HUES6 (cell line): ENCODE measurements at regions not wholly inside any gene's neighbourhood (a gene's known extent, or its start where the extent isn't known, plus 50 kb on each side); places are given as distances from the start of the nearest gene placed in this dataset.

Experiments
- H3K27ac ChIP-seq: 2 replicates; pipeline ENCODE4 v1.7.0; 2013; ENCODE audit warnings: low read depth, mild to moderate bottlenecking, low read length, inconsistent platforms
- H3K27me3 ChIP-seq: 2 replicates; pipeline ENCODE4 v1.6.1; 2013; ENCODE audit warnings: low read length; ENCODE audit not compliant: control insufficient read depth, insufficient read depth
- H3K36me3 ChIP-seq: 2 replicates; pipeline ENCODE4 v1.6.1; 2013; ENCODE audit warnings: low read length; ENCODE audit not compliant: control insufficient read depth, insufficient read depth
- H3K4me1 ChIP-seq: 2 replicates; pipeline ENCODE4 v1.6.1; 2013; ENCODE audit warnings: low read length; ENCODE audit not compliant: control insufficient read depth, insufficient read depth
- H3K4me3 ChIP-seq: 2 replicates; pipeline ENCODE4 v1.5.1; 2013; ENCODE audit warnings: low read depth, low read length
- H3K9ac ChIP-seq: one replicate; pipeline ENCODE4 v1.6.1; 2013; ENCODE audit warnings: mild to moderate bottlenecking, low read length
- H3K9me3 ChIP-seq: 2 replicates; pipeline ENCODE4 v1.6.1; 2013; ENCODE audit warnings: low read depth, low read length; ENCODE audit not compliant: control insufficient read depth, insufficient read depth

- H3K27ac ChIP-seq: no peak overlapping the region
- no peaks in the 10 kb centered on the region for H3K27me3 ChIP-seq
- no peaks in the 10 kb centered on the region for H3K36me3 ChIP-seq
- no peak overlapping the region for H3K4me3 ChIP-seq
- no peaks in the 10 kb centered on the region for H3K9me3 ChIP-seq
- no peaks in the 10 kb centered on the region for H3K4me1 ChIP-seq
- no peak overlapping the region for H3K9ac ChIP-seq
Observed at GRCh38 chr1:87753366-87753765, 424.7 kb downstream of the LMO4 start.

DNA sequence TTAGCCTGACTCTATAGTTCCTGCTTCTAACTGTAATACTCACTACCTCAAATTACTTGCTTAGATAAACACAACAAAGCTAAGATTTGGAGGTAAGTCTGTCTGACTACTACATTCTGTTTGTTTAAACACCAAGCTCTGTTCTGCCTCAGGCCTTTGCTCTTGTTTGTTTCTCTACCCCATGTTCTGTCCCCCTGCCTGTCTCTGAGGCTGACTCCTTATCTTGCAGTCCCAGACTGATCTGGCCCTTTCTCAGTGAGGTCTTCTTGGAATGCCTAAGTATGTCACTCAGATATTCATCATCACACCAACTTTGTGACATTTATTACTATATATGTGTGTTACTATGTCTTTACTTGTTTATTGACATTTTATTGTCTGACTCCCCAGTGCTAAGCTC is 425.5 kb downstream of the LMO4 start:
- Histone ChIP-seq H3K9ac (no peak overlapping the region), H3K9me3 (no peaks in the 10 kb centered on the region), H3K27ac (no peak overlapping the region), H3K27me3 (no peaks in the 10 kb centered on the region), H3K4me3 (no peak overlapping the region), H3K36me3 (no peaks in the 10 kb centered on the region), H3K4me1 (no peaks in the 10 kb centered on the region)

- Histone ChIP-seq H3K9me3 (no peaks in the 10 kb centered on the region), H3K36me3 (no peaks in the 10 kb centered on the region), H3K27ac (no peak overlapping the region), H3K4me3 (no peak overlapping the region), H3K4me1 (no peaks in the 10 kb centered on the region), H3K27me3 (no peaks in the 10 kb centered on the region), H3K9ac (no peak overlapping the region)
Observed at GRCh38 chr1:87757676-87758075, 429.0 kb downstream of the LMO4 start.

DNA sequence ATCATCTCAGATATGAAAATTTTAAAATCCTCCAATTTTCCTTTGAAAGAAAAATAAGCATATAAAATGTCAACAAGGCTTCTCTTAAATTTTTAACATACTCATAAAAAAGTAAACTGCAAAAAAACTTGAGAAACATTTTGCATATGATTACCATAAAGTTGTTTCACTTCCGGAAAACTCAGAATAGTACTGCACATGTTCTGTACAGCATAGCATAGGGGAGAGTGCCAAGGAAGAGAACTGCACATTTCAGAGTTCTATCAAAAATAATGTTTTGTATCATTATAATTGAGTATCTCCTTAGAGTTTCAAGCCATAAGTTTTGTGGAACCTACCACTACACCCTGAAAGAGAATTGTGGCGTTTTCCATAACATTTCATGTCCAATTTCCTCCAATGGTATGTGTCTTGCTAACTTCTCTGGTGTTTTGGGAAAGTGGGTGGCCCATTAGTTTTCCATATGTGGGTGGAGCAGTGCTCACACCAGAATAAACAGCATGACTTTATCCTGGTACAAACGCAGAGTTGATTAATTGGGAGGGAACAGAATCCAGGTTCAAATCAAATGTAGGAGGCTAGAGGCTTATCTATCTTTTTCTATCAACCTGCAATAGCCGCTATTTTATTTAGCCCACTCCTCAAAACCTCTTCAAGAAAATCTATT is 430.9 kb downstream of the LMO4 start:
- no peaks in the 10 kb centered on the region for H3K4me1 ChIP-seq
- H3K27ac ChIP-seq: no peak overlapping the region
- no peaks in the 10 kb centered on the region for H3K36me3 ChIP-seq
- H3K27me3 ChIP-seq: no peaks in the 10 kb centered on the region
- no peaks in the 10 kb centered on the region for H3K9me3 ChIP-seq
- no peak overlapping the region for H3K9ac ChIP-seq
- H3K4me3 ChIP-seq: no peak overlapping the region

DNA sequence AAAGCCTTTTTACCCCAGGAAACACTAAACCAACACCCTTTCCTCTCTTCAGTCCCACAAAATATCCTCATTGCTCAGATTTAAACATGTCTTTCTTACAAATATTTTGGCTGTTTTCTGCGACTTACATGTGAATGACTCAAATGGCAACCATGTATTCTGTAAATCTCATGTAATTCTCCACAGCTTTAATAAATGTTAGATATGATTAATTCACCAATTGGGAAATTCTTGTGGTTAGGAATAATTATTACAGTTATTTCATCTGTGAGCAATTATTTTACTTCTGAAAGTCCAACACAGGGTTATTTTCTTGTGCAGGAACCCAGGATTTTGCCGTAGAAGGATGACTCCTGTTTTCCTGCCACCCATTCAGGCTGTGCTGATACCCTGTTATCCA is 431.5 kb downstream of the LMO4 start:
- H3K4me3 ChIP-seq: no peak overlapping the region
- H3K27me3 ChIP-seq: no peaks in the 10 kb centered on the region
- no peaks in the 10 kb centered on the region for H3K9me3 ChIP-seq
- no peak overlapping the region for H3K9ac ChIP-seq
- H3K36me3 ChIP-seq: no peaks in the 10 kb centered on the region
- H3K4me1 ChIP-seq: no peaks in the 10 kb centered on the region
- H3K27ac ChIP-seq: no peak overlapping the region

DNA sequence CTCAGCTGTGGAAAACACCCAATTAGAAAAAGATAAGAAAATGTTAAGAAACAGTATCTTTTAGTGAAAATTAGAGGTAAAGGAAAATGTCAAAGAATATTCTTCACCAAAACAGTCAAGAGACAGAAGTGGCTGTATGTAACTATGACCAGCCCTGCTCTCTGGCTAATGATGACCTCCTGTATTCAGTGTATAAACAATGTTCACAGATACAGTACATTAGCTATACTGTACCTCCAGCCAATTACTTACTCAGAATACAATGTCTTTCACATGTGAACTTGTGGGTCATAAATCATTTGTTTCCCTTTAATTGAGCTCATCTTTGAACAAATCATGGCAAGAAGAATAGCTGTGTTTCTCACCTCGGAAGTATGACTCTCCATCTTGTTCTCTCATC is 432.0 kb downstream of the LMO4 start:
- Histone ChIP-seq H3K27ac (no peak overlapping the region), H3K27me3 (no peaks in the 10 kb centered on the region), H3K9me3 (no peaks in the 10 kb centered on the region), H3K4me1 (no peaks in the 10 kb centered on the region), H3K36me3 (no peaks in the 10 kb centered on the region), H3K4me3 (no peak overlapping the region), H3K9ac (no peak overlapping the region)

DNA sequence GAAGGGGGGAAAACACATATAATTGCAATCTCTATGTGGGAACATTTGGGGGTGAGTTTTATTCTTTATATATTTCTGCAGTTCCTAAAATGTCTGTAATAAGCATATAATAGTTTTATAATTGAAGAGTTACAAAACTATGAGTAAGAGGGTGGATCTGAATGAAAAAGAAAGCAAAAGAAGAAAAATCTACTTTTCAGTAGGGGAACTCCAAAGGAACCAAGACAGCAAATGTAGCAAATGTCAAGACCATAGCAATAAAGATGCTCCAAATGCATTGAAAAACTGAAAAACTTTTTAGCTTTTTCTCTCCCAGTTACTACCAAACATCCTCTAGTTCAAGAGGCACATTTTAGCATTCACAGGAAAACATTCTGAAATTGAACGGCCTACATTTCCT is 434.8 kb downstream of the LMO4 start:
- no peak overlapping the region for H3K4me3 ChIP-seq
- H3K9ac ChIP-seq: no peak overlapping the region
- peaks cover 3% of the 10 kb centered on the region; the same call in 1 of the 2 replicates for H3K9me3 ChIP-seq
- H3K27me3 ChIP-seq: no peaks in the 10 kb centered on the region
- no peak overlapping the region for H3K27ac ChIP-seq
- H3K4me1 ChIP-seq: no peaks in the 10 kb centered on the region
- no peaks in the 10 kb centered on the region for H3K36me3 ChIP-seq

DNA sequence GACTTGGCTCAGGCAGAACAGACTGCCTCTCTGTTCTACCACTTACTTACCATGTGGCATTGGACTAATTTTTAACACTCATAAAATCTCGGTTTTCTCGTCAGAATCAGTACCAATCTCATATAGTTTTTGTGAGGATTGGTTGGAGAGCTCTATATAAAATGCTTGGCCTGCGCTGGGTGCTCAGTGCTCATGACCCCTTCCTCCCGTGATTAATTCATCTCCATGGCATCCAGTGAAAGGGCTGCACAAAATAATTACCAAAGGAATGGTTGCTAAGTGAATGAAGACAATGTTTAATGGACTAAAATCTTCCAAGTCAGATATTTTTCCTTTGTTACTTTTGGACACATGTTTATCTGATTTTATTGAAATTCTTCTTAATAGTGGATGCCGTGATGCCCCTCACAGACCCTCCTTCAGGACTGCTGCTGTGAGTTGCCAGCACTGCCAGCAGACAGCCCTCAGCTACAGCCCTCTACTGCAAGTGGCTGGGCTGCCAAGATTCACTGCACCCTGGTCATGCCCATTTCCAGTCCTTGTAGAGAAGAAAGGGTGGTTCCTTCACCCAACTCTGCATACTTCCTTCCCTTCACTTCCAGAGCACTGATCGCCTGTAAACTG is 436.5 kb downstream of the LMO4 start:
- peaks cover 3% of the 10 kb centered on the region; the same call in 1 of the 2 replicates for H3K9me3 ChIP-seq
- no peaks in the 10 kb centered on the region for H3K4me1 ChIP-seq
- no peaks in the 10 kb centered on the region for H3K36me3 ChIP-seq
- no peak overlapping the region for H3K9ac ChIP-seq
- no peak overlapping the region for H3K27ac ChIP-seq
- no peaks in the 10 kb centered on the region for H3K27me3 ChIP-seq
- no peak overlapping the region for H3K4me3 ChIP-seq

DNA sequence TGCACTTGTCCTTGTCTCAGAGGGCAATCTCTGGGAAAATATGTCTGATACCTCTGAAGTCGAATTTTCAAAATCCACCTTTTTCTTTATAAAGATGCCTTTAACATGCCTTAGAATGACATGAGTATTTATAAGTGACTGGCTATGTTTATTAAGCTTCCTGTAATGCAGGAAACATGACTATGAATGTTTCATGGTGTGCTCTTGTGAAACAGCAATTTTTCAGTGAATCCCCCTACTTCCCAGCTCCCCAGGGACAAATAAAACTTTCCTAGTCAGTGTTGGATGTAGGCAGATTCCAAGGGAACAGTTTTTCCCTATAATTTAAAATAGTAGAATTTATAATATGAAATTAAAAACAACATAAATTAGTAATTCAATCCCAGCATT is 437.0 kb downstream of the LMO4 start:
- no peaks in the 10 kb centered on the region for H3K27me3 ChIP-seq
- H3K9ac ChIP-seq: no peak overlapping the region
- peaks cover 3% of the 10 kb centered on the region; the same call in 1 of the 2 replicates for H3K9me3 ChIP-seq
- H3K4me1 ChIP-seq: no peaks in the 10 kb centered on the region
- no peaks in the 10 kb centered on the region for H3K36me3 ChIP-seq
- H3K27ac ChIP-seq: no peak overlapping the region
- no peak overlapping the region for H3K4me3 ChIP-seq

DNA sequence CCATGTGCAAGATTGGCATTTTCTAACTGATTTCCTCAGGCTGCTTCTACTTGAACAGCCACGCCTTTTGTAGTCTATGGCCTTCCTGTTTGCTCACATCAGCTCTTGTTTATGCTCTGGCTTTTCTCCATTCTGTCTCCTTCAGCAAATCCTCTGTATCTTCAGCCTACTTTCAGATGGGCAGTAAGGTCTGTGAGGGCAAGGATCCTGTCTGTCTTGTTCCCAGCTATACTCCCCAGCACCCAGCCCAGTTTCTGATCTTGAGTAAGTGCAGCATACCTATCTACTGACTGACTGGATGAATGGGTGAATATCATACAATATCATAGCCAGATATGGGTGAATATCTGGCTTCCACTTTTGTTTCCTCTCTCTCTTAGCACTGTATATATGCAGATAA is 438.1 kb downstream of the LMO4 start:
- H3K9me3 ChIP-seq: peaks cover 3% of the 10 kb centered on the region; the same call in 1 of the 2 replicates
- no peak overlapping the region for H3K27ac ChIP-seq

DNA sequence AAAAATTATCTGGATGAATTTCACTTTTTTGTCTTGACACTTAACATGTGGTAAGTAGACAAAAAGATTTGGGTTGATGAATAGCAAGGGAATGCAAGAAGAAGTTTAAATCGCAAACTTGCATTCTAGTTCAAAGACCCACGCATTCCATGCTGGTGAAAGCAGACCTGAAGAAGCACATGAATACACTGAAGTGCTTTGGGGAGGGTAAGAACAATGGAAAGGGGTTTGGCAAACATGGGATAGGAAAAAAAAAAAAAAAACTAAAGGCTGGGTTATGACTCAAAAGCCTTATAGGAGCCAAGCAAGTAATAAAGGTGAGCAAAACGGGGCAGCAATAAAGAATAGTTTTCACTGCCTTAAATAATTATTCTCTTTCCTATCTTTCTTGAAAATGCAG is 450.2 kb downstream of the LMO4 start:
- no peak overlapping the region for H3K27ac ChIP-seq
- H3K27me3 ChIP-seq: no peaks in the 10 kb centered on the region
- H3K36me3 ChIP-seq: no peaks in the 10 kb centered on the region
- H3K9ac ChIP-seq: no peak overlapping the region
- no peaks in the 10 kb centered on the region for H3K9me3 ChIP-seq
- H3K4me3 ChIP-seq: no peak overlapping the region
- H3K4me1 ChIP-seq: no peaks in the 10 kb centered on the region

More for the DNA sequence above, 438.1 kb downstream of the LMO4 start:
- Histone ChIP-seq H3K36me3 (no peaks in the 10 kb centered on the region), H3K27me3 (no peaks in the 10 kb centered on the region), H3K9ac (no peak overlapping the region), H3K4me3 (no peak overlapping the region), H3K4me1 (no peaks in the 10 kb centered on the region)
